KMS-11 (cell line): ENCODE measurements at regions not wholly inside any gene's neighbourhood (a gene's known extent, or its start where the extent isn't known, plus 50 kb on each side); places are given as distances from the start of the nearest gene placed in this dataset.

Experiments used
- H2AFZ ChIP-seq: fragments of 200-600 bp; sonication (generic); 2 replicates; pipeline ENCODE4 v1.6.1; 2016; ENCODE audit warnings: antibody characterized with exemption, mixed run types, low read depth
- H3K27ac ChIP-seq: fragments of 200-600 bp; sonication (generic); 2 replicates; pipeline ENCODE4 v1.6.1; 2016; ENCODE audit warnings: mild to moderate bottlenecking, mixed run types
- H3K27me3 ChIP-seq: fragments of 200-600 bp; sonication (generic); 2 replicates; pipeline ENCODE4 v1.6.1; 2017; ENCODE audit warnings: mild to moderate bottlenecking, low read depth, mixed run types, moderate library complexity; ENCODE audit not compliant: insufficient read depth
- H3K36me3 ChIP-seq: fragments of 200-600 bp; sonication (generic); 2 replicates; pipeline ENCODE4 v1.6.1; 2017; ENCODE audit warnings: mild to moderate bottlenecking, mixed run types; ENCODE audit not compliant: insufficient read depth
- H3K4me1 ChIP-seq: fragments of 200-600 bp; sonication (generic); 2 replicates; pipeline ENCODE4 v1.6.1; 2016; ENCODE audit warnings: mild to moderate bottlenecking, low read depth, mixed run types; ENCODE audit not compliant: poor library complexity, severe bottlenecking
- H3K4me2 ChIP-seq: fragments of 200-600 bp; sonication (generic); 2 replicates; pipeline ENCODE4 v1.7.0; 2016; ENCODE audit warnings: mild to moderate bottlenecking, mixed run types
- H3K4me3 ChIP-seq: fragments of 200-600 bp; sonication (generic); IDR thresholded peaks from 2 replicates; pipeline ENCODE4 v1.6.1; 2017; ENCODE audit warnings: low read depth, low read length, mixed read lengths; ENCODE audit not compliant: insufficient read depth
- H3K79me2 ChIP-seq: fragments of 200-600 bp; sonication (generic); 2 replicates; pipeline ENCODE4 v1.6.1; 2016; ENCODE audit warnings: low read depth, mixed run types; ENCODE audit not compliant: insufficient read depth
- H3K9ac ChIP-seq: fragments of 200-600 bp; sonication (generic); 2 replicates; pipeline ENCODE4 v1.6.1; 2016; ENCODE audit warnings: mild to moderate bottlenecking, mixed run types
- H4K20me1 ChIP-seq: fragments of 200-600 bp; sonication (generic); 2 replicates; pipeline ENCODE4 v1.6.1; 2016; ENCODE audit warnings: mild to moderate bottlenecking, mixed run types; ENCODE audit not compliant: insufficient read depth
- CTCF ChIP-seq: fragments of 200-600 bp; sonication (generic); conservative IDR thresholded peaks from 2 replicates; pipeline ENCODE4 v1.6.1; 2017; ENCODE audit warnings: low read depth, mild to moderate bottlenecking, antibody characterized with exemption, low read length, moderate library complexity, mixed read lengths

- H3K27me3 ChIP-seq: no peaks in the 10 kb centered on the region
- no peak overlapping the region for H3K27ac ChIP-seq
- no peak for TF ChIP-seq CTCF
- H3K36me3 ChIP-seq: no peaks in the 10 kb centered on the region
- H2AFZ ChIP-seq: no peak overlapping the region
- H3K9ac ChIP-seq: no peak overlapping the region
- H3K79me2 ChIP-seq: no peaks in the 10 kb centered on the region
- H3K4me2 ChIP-seq: no peak overlapping the region
- H4K20me1 ChIP-seq: no peaks in the 10 kb centered on the region
- H3K4me1 ChIP-seq: no peaks in the 10 kb centered on the region
- H3K4me3 ChIP-seq: no peak overlapping the region
Observed at GRCh38 chr2:221170548-221170947, 401.6 kb downstream of the EPHA4 start.

GRCh38 chr2:221176667-221177066 is 395.4 kb downstream of the EPHA4 start:
- no peak for TF ChIP-seq CTCF
- Histone ChIP-seq H3K27me3 (no peaks in the 10 kb centered on the region), H3K36me3 (no peaks in the 10 kb centered on the region), H3K4me3 (no peak overlapping the region), H3K27ac (no peak overlapping the region), H4K20me1 (no peaks in the 10 kb centered on the region), H3K4me2 (no peak overlapping the region), H3K4me1 (no peaks in the 10 kb centered on the region), H3K79me2 (no peaks in the 10 kb centered on the region), H2AFZ (no peak overlapping the region), H3K9ac (no peak overlapping the region)

GRCh38 chr2:221178139-221178538 is 394.0 kb downstream of the EPHA4 start:
- Histone ChIP-seq H3K27ac (no peak overlapping the region), H3K27me3 (no peaks in the 10 kb centered on the region), H3K36me3 (no peaks in the 10 kb centered on the region), H3K4me1 (no peaks in the 10 kb centered on the region), H4K20me1 (no peaks in the 10 kb centered on the region), H3K79me2 (no peaks in the 10 kb centered on the region), H3K4me3 (no peak overlapping the region), H3K4me2 (no peak overlapping the region), H3K9ac (no peak overlapping the region), H2AFZ (no peak overlapping the region)
- TF ChIP-seq CTCF: no peak

GRCh38 chr2:221186873-221187272 is 385.2 kb downstream of the EPHA4 start:
- no peak overlapping the region for H3K4me2 ChIP-seq
- no peak for TF ChIP-seq CTCF
- H3K4me1 ChIP-seq: no peaks in the 10 kb centered on the region
- no peak overlapping the region for H3K9ac ChIP-seq
- no peaks in the 10 kb centered on the region for H3K36me3 ChIP-seq
- no peaks in the 10 kb centered on the region for H4K20me1 ChIP-seq
- H3K27ac ChIP-seq: no peak overlapping the region
- H3K79me2 ChIP-seq: no peaks in the 10 kb centered on the region
- no peaks in the 10 kb centered on the region for H3K27me3 ChIP-seq
- no peak overlapping the region for H2AFZ ChIP-seq
- H3K4me3 ChIP-seq: no peak overlapping the region
